H54 (cell line): ENCODE measurements at regions not wholly inside any gene's neighbourhood (a gene's known extent, or its start where the extent isn't known, plus 50 kb on each side); places are given as distances from the start of the nearest gene placed in this dataset.
"Not testable (repeated sequence)": the region's sequence is repeated elsewhere in the genome, so short reads cannot be mapped to it uniquely, and the experiment has no call there.

Experiments used
- DNase-seq: peaks from one replicate; pipeline ENCODE4 v3.0.0; 2011; ENCODE audit warnings: low spot score, mixed read lengths; ENCODE audit not compliant: insufficient read length
- FAIRE-seq: peaks from 3 replicates; lab custom pipeline; 2011; peaks lifted over from hg19 to GRCh38; lab: Jason Lieb, UNC
- POLR2A ChIP-seq: IDR thresholded peaks from 2 replicates; pipeline ENCODE4 v1.6.1; 2011; ENCODE audit warnings: low read depth, mild to moderate bottlenecking, low read length

DNA sequence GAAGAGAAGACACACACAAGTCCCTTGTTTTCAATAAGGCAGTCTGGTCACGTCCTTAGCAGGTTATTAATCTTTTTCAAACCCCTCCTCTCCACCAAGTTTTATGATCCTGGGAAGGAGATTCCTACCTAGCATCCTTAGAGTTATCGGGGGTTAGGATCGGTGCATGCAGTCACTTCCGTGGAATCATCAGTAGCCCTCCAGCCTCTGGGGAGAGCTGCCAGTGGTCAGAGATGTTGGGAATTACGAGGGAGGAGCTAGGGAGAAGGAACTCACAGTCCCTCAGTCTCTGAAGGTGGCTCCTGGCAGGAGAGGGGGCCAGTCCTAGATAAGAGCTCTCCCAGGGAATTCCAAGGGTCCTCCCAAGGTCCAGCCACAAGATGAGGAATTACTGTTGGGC lies 57.7 kb upstream of the ATP5PO start:
- DNase-seq (no peak), FAIRE-seq (no peak)
- TF ChIP-seq POLR2A, result no peak

- FAIRE-seq (no peak), DNase-seq (no peak)
- TF ChIP-seq POLR2A, result no peak
Measured at GRCh38 chr21:33972539-33972938, 56.9 kb upstream of the ATP5PO start.

- no peak for TF ChIP-seq POLR2A
- DNase-seq, result no peak
- FAIRE-seq, result no peak
Measured at GRCh38 chr21:33971492-33972013, 55.9 kb upstream of the ATP5PO start.

- TF ChIP-seq POLR2A, result no peak
- no peak for FAIRE-seq
Measured at GRCh38 chr21:33969581-33969980, 54.0 kb upstream of the ATP5PO start.

DNA sequence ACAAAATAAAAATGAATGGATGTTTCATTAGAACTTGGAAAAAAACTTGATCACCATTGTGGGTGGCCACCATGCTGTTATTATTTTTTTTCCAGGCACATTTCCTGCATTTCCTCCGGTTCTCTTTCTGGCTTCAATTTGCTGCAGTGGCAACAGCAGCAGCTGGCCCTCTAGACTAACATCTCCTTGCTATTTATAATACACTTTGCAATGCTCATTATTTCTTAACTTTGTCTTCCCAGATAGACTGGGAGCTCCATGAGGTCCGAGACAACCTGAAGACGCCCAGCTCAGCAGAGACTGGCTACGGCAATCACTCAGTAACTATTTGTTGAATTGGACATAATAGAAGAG lies 53.4 kb upstream of the ATP5PO start:
- no peak for TF ChIP-seq POLR2A
- DNase-seq (no peak), FAIRE-seq (no peak)

More at GRCh38 chr21:33969581-33969980, 54.0 kb upstream of the ATP5PO start:
- DNase-seq, result no peak

GRCh38 chr21:33968080-33968994 lies 52.7 kb upstream of the ATP5PO start:
- DNase-seq (peak; percentile 59), FAIRE-seq (no peak)

DNA sequence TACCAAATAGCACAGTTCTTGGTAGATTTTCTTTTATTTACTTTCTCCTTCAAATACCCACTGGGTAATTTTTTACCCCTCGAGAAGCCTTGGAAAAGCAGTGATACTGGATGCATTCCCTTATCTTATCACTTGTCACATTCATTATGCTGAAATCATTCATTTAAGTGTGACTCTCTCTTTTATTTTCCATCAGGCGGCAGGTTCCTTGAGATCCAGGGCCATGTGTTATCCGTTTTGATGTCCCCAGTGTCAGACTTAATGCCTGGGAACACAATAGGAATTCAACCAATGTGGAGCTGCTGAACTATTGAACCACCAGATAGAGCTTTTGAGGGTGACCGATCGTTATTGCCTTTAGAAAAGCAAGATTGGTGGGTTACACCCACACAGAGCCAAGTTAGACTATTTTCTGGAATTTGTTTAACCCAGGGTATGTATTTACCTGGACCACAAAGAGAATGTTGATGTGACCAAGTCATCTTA lies 51.5 kb upstream of the ATP5PO start:
- no peak for DNase-seq
- no peak for FAIRE-seq
- TF ChIP-seq POLR2A, result no peak

More at GRCh38 chr21:33968080-33968994, 52.7 kb upstream of the ATP5PO start:
- TF ChIP-seq POLR2A, result no peak

DNA sequence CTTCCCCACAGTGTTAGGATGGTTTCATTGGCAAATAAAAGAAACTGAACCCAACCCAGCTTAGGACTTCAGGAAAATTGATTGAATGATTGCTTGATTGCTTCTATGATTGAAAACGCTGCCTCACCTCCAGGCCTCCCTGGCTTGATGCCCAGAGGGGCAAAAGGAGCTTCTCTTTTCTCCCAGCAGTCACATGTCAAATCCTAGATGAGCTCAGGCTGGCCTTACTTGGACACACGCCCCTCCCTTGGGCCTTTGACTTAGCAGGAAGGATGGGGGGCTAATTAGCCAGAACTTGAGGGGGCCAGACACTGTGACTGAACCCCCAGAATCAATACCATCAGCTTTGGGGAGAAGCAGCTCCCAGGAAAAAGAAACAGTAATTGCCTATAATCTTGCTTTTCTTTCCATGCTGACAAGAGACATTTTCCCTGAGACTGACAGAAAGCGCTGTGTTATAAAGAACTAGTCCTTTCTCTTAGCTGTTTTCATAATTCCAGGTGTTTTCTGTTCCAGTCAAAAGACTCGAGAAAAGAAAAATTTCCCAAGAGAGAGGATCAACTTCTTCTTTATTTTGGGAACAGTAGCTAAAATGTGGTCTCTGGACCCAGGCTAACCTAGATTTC lies 50.8 kb upstream of the ATP5PO start:
- DNase-seq, result no peak
- no peak for FAIRE-seq

DNA sequence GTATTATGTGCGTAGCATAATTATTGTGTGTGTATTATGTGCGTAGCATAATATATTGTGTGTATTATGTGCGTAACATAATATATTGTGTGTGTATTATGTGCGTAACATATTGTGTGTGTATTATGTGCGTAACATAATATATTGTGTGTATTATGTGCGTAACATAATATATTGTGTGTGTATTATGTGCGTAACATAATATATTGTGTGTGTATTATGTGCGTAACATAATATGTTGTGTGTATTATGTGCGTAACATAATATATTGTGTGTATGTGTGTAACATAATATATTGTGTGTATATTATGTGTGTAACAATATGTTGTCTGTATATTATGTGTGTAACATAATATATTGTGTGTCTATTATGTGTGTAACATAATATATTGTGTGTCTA lies 50.1 kb upstream of the ATP5PO start:
- FAIRE-seq, DNase-seq: not testable (repeated sequence)

More for the DNA sequence above, 50.8 kb upstream of the ATP5PO start:
- no peak for TF ChIP-seq POLR2A
